Astrocyte (in vitro differentiated cells and primary cell): ENCODE measurements at regions not wholly inside any gene's neighbourhood (a gene's known extent, or its start where the extent isn't known, plus 50 kb on each side); places are given as distances from the start of the nearest gene placed in this dataset.

Experiments used
- CTCF ChIP-seq: IDR thresholded peaks from 2 replicates; pipeline ENCODE4 v1.5.1; 2011; ENCODE audit warnings: low read depth, mild to moderate bottlenecking, inconsistent platforms, low read length, moderate library complexity; ENCODE audit not compliant: insufficient read depth
- EZH2 ChIP-seq: IDR thresholded peaks from 2 replicates; pipeline ENCODE4 v1.6.1; 2012; ENCODE audit warnings: mild to moderate bottlenecking, low read length, inconsistent platforms; ENCODE audit not compliant: insufficient read depth

GRCh38 chr12:13451776-13452175, 255.2 kb downstream of the EMP1 start:
- TF ChIP-seq CTCF (no peak), EZH2 (no peak)
